PC-9 (cell line): ENCODE measurements at regions not wholly inside any gene's neighbourhood (a gene's known extent, or its start where the extent isn't known, plus 50 kb on each side); places are given as distances from the start of the nearest gene placed in this dataset.
"Not testable (repeated sequence)": the region's sequence is repeated elsewhere in the genome, so short reads cannot be mapped to it uniquely, and the experiment has no call there.

Experiments
- BruUV-seq: library from RNA; stranded (reverse); fragments of 400-500 nt; replicated peaks from 2 replicates; lab custom pipeline; 2021; lab: Mats Ljungman, UMichigan
- CTCF ChIA-PET: fragments of 300-600 bp; sonication (Branson Sonifier 250); formaldehyde crosslinking; loops from one replicate; lab custom pipeline; 2022; ENCODE audit warnings: antibody characterized with exemption; lab: Charles Lee
- POLR2A ChIA-PET: fragments of 300-600 bp; sonication (Branson Sonifier 250); formaldehyde crosslinking; loops from one replicate; lab custom pipeline; 2022; ENCODE audit warnings: antibody characterized with exemption; ENCODE audit not compliant: unreplicated experiment; lab: Charles Lee
- DNase-seq, 2 experiments: peaks; one replicate each; pipeline versions ENCODE4 v3.0.0 to v3.0.0-alpha.2; 2015 to 2022; ENCODE audit warnings: mixed read lengths in 1 of 2
- H2AFZ ChIP-seq: fragments of 200-600 bp; sonication (generic); 2 replicates; pipeline ENCODE4 v1.8.1; 2017; ENCODE audit warnings: antibody characterized with exemption
- H3F3A ChIP-seq: fragments of 200-600 bp; sonication (generic); 2 replicates; pipeline ENCODE4 v1.8.1; 2017; ENCODE audit warnings: antibody characterized with exemption, mild to moderate bottlenecking, low read depth; ENCODE audit not compliant: insufficient read depth
- H3K27ac ChIP-seq: fragments of 200-600 bp; sonication (generic); 2 replicates; pipeline ENCODE4 v1.6.1; 2016; ENCODE audit warnings: mixed run types
- H3K27me3 ChIP-seq: fragments of 200-600 bp; sonication (generic); 2 replicates; pipeline ENCODE4 v1.6.1; 2016; ENCODE audit warnings: low read depth, mixed run types; ENCODE audit not compliant: insufficient read depth
- H3K36me3 ChIP-seq: fragments of 200-600 bp; sonication (generic); 2 replicates; pipeline ENCODE4 v1.6.1; 2016; ENCODE audit warnings: low read depth, mixed run types
- H3K4me1 ChIP-seq: fragments of 200-600 bp; sonication (generic); replicated peaks from 2 replicates; pipeline ENCODE4 v1.6.1; 2016; ENCODE audit warnings: mixed run types; ENCODE audit not compliant: insufficient read depth
- H3K4me2 ChIP-seq: fragments of 200-600 bp; sonication (generic); 2 replicates; pipeline ENCODE4 v1.6.1; 2017; ENCODE audit warnings: mixed run types
- H3K4me3 ChIP-seq: fragments of 200-600 bp; sonication (generic); 2 replicates; pipeline ENCODE4 v1.6.1; 2016; ENCODE audit warnings: mixed run types
- H3K79me2 ChIP-seq: fragments of 200-600 bp; sonication (generic); 2 replicates; pipeline ENCODE4 v1.6.1; 2017; ENCODE audit warnings: low read depth, mixed run types
- H3K9me2 ChIP-seq: fragments of 200-600 bp; sonication (generic); 2 replicates; pipeline ENCODE4 v1.8.1; 2017; ENCODE audit warnings: mild to moderate bottlenecking; ENCODE audit not compliant: insufficient read depth
- H3K9me3 ChIP-seq: fragments of 200-600 bp; sonication (generic); 2 replicates; pipeline ENCODE4 v1.8.1; 2016; ENCODE audit warnings: low read depth; ENCODE audit not compliant: insufficient read depth
- H4K20me1 ChIP-seq: fragments of 200-600 bp; sonication (generic); 2 replicates; pipeline ENCODE4 v1.8.1; 2017; ENCODE audit not compliant: insufficient read depth
- CTCF ChIP-seq: fragments of 200-600 bp; sonication (generic); conservative IDR thresholded peaks from 2 replicates; pipeline ENCODE4 v1.6.1; 2017; ENCODE audit warnings: mixed run types, antibody characterized with exemption, mild to moderate bottlenecking, moderate library complexity
- EZH2 ChIP-seq: fragments of 200-600 bp; sonication (generic); IDR thresholded peaks from 2 replicates; pipeline ENCODE4 v1.8.0; 2017; ENCODE audit warnings: antibody characterized with exemption, low read depth
- intact Hi-C: fragments of 100-400 bp; cut with micrococcal nuclease; formaldehyde crosslinking; loops from one replicate; pipeline ENCODE4 v1.10.0; 2022; ENCODE audit not compliant: unreplicated experiment

DNA sequence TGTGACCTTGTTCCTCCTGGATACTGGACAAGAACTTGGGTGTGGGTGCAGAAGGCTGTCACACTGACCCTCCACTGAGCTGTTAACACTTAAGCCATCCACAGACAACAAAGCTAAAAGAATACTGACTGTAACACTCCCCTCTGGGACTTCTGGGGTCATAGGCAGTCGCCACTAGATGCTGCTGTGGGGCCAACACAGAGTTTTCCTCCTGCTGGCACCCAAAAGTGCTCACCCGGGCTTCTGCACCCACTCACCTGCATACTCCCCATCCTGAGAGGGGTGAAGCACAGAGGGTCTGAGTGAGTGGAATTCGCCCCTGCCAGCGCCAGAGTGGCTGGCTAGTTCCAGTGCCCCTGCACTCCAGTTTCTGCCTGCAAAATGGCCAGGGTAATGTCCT is 422.4 kb upstream of the LMO3 start:
- Histone ChIP-seq H3K4me1 (no peaks in the 10 kb centered on the region), H3K27ac (no peak overlapping the region), H3F3A (no peaks in the 10 kb centered on the region), H3K4me2 (no peak overlapping the region), H3K36me3 (no peaks in the 10 kb centered on the region), H4K20me1 (no peaks in the 10 kb centered on the region), H3K9me3 (no peaks in the 10 kb centered on the region), H3K9me2 (no peaks in the 10 kb centered on the region), H3K79me2 (no peaks in the 10 kb centered on the region), H3K27me3 (no peaks in the 10 kb centered on the region), H3K4me3 (no peak overlapping the region), H2AFZ (no peak overlapping the region)
- intact Hi-C loops, result no loop called here
- TF ChIP-seq CTCF, result no peak
- TF ChIP-seq EZH2, result no peak
- no peak for DNase-seq
- POLR2A ChIA-PET, result no interaction called here
- no TSS peak for BruUV-seq
- CTCF ChIA-PET, result no interaction called here

DNA sequence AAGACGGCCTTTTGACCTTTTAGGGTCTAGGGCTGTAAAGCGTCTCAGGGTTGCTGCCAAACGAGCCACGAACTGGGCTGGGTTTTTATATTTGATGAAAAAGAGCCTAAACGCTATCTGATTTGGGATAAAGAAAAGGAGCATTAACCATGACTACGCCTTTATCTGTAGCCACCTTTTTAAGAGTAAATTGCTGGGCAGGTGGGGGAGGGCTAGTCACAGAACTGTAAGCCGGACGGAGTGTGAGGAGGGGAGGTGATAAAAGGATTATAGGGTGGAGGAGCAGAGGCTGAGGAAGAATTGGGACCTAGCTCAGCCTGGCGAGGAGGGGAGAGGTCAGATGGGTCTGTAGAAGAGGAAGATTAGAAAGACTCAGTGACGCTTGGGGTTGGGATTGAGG is 419.5 kb upstream of the LMO3 start:
- H3K4me2 ChIP-seq, intact Hi-C loops, CTCF ChIA-PET: not testable (repeated sequence)

DNA sequence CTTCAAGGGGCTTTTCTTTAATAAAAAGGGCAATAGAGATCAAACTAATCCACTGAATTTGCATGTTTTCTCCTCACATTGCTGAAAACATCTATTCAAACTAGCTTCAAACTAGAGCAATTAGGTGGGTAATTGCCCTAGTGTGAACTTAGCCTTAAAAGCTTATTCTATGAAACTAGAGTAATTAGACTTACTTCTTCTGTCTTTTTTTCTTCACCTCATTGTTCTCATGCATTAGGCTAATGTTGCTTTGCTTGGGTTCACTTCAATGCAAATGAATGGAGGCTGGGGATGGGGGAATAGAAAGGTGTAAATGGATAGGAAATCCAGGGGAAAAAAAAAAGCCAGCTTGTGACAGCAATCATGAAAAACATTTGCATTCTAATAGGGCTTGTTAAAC is 414.8 kb upstream of the LMO3 start:
- no TSS peak for BruUV-seq
- CTCF ChIA-PET, result no interaction called here

More for the DNA sequence above, 419.5 kb upstream of the LMO3 start:
- H3K9me2 ChIP-seq, H4K20me1 ChIP-seq, H2AFZ ChIP-seq, H3K9me3 ChIP-seq, DNase-seq, H3K27me3 ChIP-seq, H3K79me2 ChIP-seq, POLR2A ChIA-PET, H3K27ac ChIP-seq, H3K4me1 ChIP-seq, H3K36me3 ChIP-seq, BruUV-seq, H3F3A ChIP-seq, H3K4me3 ChIP-seq: not testable (repeated sequence)

More for the DNA sequence above, 414.8 kb upstream of the LMO3 start:
- H3F3A ChIP-seq, result no peaks in the 10 kb centered on the region
- H3K79me2 ChIP-seq, result no peaks in the 10 kb centered on the region
- no peak for DNase-seq
- TF ChIP-seq CTCF, result no peak
- TF ChIP-seq EZH2, result no peak
- no peaks in the 10 kb centered on the region for H3K36me3 ChIP-seq
- H3K4me1 ChIP-seq, result no peaks in the 10 kb centered on the region
- POLR2A ChIA-PET, result no interaction called here
- H2AFZ ChIP-seq, result no peak overlapping the region
- H3K9me3 ChIP-seq, result no peaks in the 10 kb centered on the region
- no peak overlapping the region for H3K27ac ChIP-seq
- H3K4me2 ChIP-seq, result no peak overlapping the region
- H3K9me2 ChIP-seq, result no peaks in the 10 kb centered on the region
- no peak overlapping the region for H3K4me3 ChIP-seq
- H3K27me3 ChIP-seq, result no peaks in the 10 kb centered on the region
- intact Hi-C loops, result no loop called here
- no peaks in the 10 kb centered on the region for H4K20me1 ChIP-seq
